Body of pancreas (tissue), 4 donors: ENCODE measurements at regions not wholly inside any gene's neighbourhood (a gene's known extent, or its start where the extent isn't known, plus 50 kb on each side); places are given as distances from the start of the nearest gene placed in this dataset.

Experiments
- CTCF ChIP-seq, 7 experiments: fragments of 450-650 bp in 4 of 7; fragments of 200-600 bp in 3 of 7; sonication (generic) in 3 of 7; IDR thresholded peaks; one replicate each; pipeline ENCODE4 v1.5.1; 2016 to 2019; ENCODE audit warnings: antibody characterized with exemption in 7 of 7
- POLR2A ChIP-seq, 3 donors: fragments of 450-650 bp; IDR thresholded peaks; one replicate each; pipeline ENCODE4 v1.6.1; 2016; ENCODE audit warnings: antibody characterized with exemption in 3 of 3, mild to moderate bottlenecking in 2 of 3

GRCh38 chr15:29422606-29423005 is 153.0 kb upstream of the NSMCE3 start:
- TF ChIP-seq CTCF (IDR thresholded peaks at IDR 0.05), result no peak
- TF ChIP-seq POLR2A (IDR thresholded peaks at IDR 0.05), result no peak
